H9 (cell line): ENCODE measurements at regions not wholly inside any gene's neighbourhood (a gene's known extent, or its start where the extent isn't known, plus 50 kb on each side); places are given as distances from the start of the nearest gene placed in this dataset.

Source experiments
- DNase-seq: peaks from one replicate; pipeline ENCODE4 v3.0.0-alpha.2; 2017
- H2AFZ ChIP-seq: one replicate; pipeline ENCODE4 v1.6.1; 2013; ENCODE audit warnings: mild to moderate bottlenecking, low read length, control low read depth, moderate library complexity
- H2AK5ac ChIP-seq: 2 replicates; pipeline ENCODE4 v1.6.1; 2013; ENCODE audit warnings: low read length, control low read depth, mixed read lengths; ENCODE audit not compliant: insufficient read length
- H2BK120ac ChIP-seq: one replicate; pipeline ENCODE4 v1.6.1; 2013; ENCODE audit warnings: low read depth, mild to moderate bottlenecking, low read length, control low read depth, inconsistent platforms; ENCODE audit not compliant: poor library complexity, severe bottlenecking
- H2BK12ac ChIP-seq: 2 replicates; pipeline ENCODE4 v1.6.1; 2013; ENCODE audit warnings: low read length, control low read depth, mixed read lengths, low read depth; ENCODE audit not compliant: insufficient read length
- H2BK15ac ChIP-seq: 2 replicates; pipeline ENCODE4 v1.6.1; 2013; ENCODE audit warnings: low read depth, low read length, control low read depth
- H2BK20ac ChIP-seq: one replicate; pipeline ENCODE4 v1.6.1; 2013; ENCODE audit warnings: low read depth, mild to moderate bottlenecking, low read length, control low read depth, inconsistent platforms; ENCODE audit not compliant: poor library complexity, severe bottlenecking
- H2BK5ac ChIP-seq: 2 replicates; pipeline ENCODE4 v1.6.1; 2013; ENCODE audit warnings: low read length, control low read depth, mixed read lengths; ENCODE audit not compliant: insufficient read length
- H3K14ac ChIP-seq: 2 replicates; pipeline ENCODE4 v1.6.1; 2013; ENCODE audit warnings: low read length, control low read depth; ENCODE audit not compliant: insufficient read depth
- H3K18ac ChIP-seq: 2 replicates; pipeline ENCODE4 v1.6.1; 2013; ENCODE audit warnings: low read depth, mild to moderate bottlenecking, mixed read lengths, low read length, control low read depth; ENCODE audit not compliant: insufficient read length
- H3K23ac ChIP-seq: 2 replicates; pipeline ENCODE4 v1.6.1; 2013; ENCODE audit warnings: low read length, control low read depth, mixed read lengths, low read depth; ENCODE audit not compliant: insufficient read length
- H3K23me2 ChIP-seq: 2 replicates; pipeline ENCODE4 v1.6.1; 2013; ENCODE audit warnings: low read depth, mild to moderate bottlenecking, mixed read lengths, low read length, control low read depth; ENCODE audit not compliant: insufficient read length, poor library complexity, severe bottlenecking
- H3K27ac ChIP-seq: 2 replicates; pipeline ENCODE4 v1.5.1; 2013; ENCODE audit warnings: low read length, control low read depth, mixed read lengths, low read depth; ENCODE audit not compliant: insufficient read length
- H3K27me3 ChIP-seq: 2 replicates; pipeline ENCODE4 v1.6.1; 2013; ENCODE audit warnings: low read length, control low read depth, inconsistent platforms; ENCODE audit not compliant: insufficient read depth
- H3K4ac ChIP-seq: 2 replicates; pipeline ENCODE4 v1.6.1; 2013; ENCODE audit warnings: low read depth, mild to moderate bottlenecking, control low read depth, inconsistent platforms, low read length, moderate library complexity
- H3K4me1 ChIP-seq: 2 replicates; pipeline ENCODE4 v1.6.1; 2013; ENCODE audit warnings: low read length, control low read depth, inconsistent platforms; ENCODE audit not compliant: insufficient read depth
- H3K4me2 ChIP-seq: 2 replicates; pipeline ENCODE4 v1.6.1; 2013; ENCODE audit warnings: low read length, control low read depth, mixed read lengths; ENCODE audit not compliant: insufficient read length, insufficient read depth
- H3K56ac ChIP-seq: 2 replicates; pipeline ENCODE4 v1.6.1; 2013; ENCODE audit warnings: low read depth, mild to moderate bottlenecking, mixed read lengths, low read length, control low read depth; ENCODE audit not compliant: insufficient read length
- H3K79me1 ChIP-seq: 2 replicates; pipeline ENCODE4 v1.6.1; 2013; ENCODE audit warnings: low read depth, mild to moderate bottlenecking, moderate library complexity, low read length, control low read depth, inconsistent platforms; ENCODE audit not compliant: insufficient read depth, poor library complexity, severe bottlenecking
- H3K79me2 ChIP-seq: 2 replicates; pipeline ENCODE4 v1.6.1; 2013; ENCODE audit warnings: low read length, control low read depth, inconsistent platforms; ENCODE audit not compliant: insufficient read depth
- H3K9ac ChIP-seq: 2 replicates; pipeline ENCODE4 v1.6.1; 2013; ENCODE audit warnings: low read length, control low read depth, mixed read lengths; ENCODE audit not compliant: insufficient read length; ENCODE audit errors: extremely low read depth
- H3K9me3 ChIP-seq: one replicate; pipeline ENCODE4 v1.6.1; 2013; ENCODE audit warnings: low read depth, low read length, inconsistent platforms; ENCODE audit not compliant: control insufficient read depth
- H3T11ph ChIP-seq: one replicate; pipeline ENCODE4 v1.6.1; 2013; ENCODE audit warnings: mild to moderate bottlenecking, low read length, control low read depth, inconsistent platforms
- H4K20me1 ChIP-seq: one replicate; pipeline ENCODE4 v1.6.1; 2013; ENCODE audit not compliant: control insufficient read depth, insufficient read length, insufficient read depth
- H4K5ac ChIP-seq: 2 replicates; pipeline ENCODE4 v1.6.1; 2013; ENCODE audit warnings: low read depth, mild to moderate bottlenecking, mixed read lengths, low read length, control low read depth; ENCODE audit not compliant: insufficient read length
- H4K8ac ChIP-seq: replicated peaks from 2 replicates; pipeline ENCODE4 v1.6.1; 2013; ENCODE audit warnings: low read length, control low read depth, mixed read lengths, low read depth; ENCODE audit not compliant: insufficient read length
- H4K91ac ChIP-seq: 2 replicates; pipeline ENCODE4 v1.6.1; 2013; ENCODE audit warnings: low read depth, mild to moderate bottlenecking, moderate library complexity, mixed read lengths, low read length, control low read depth; ENCODE audit not compliant: insufficient read length
- H3K27ac Mint-ChIP-seq, 3 experiments: 2 replicates in 2 of 3; 3 replicates in 1 of 3; pipeline ENCODE4 v1.8.0; 2020 to 2021; ENCODE audit warnings: mixed read lengths in 3 of 3, mild to moderate bottlenecking in 1 of 3, moderate library complexity in 1 of 3
- H3K27me3 Mint-ChIP-seq: 2 replicates; pipeline ENCODE4 v1.8.0; 2021; ENCODE audit warnings: low read depth, mild to moderate bottlenecking, moderate library complexity, mixed read lengths
- H3K36me3 Mint-ChIP-seq, 3 experiments: 2 replicates in 2 of 3; 3 replicates in 1 of 3; pipeline ENCODE4 v1.8.0; 2020 to 2021; ENCODE audit warnings: low read depth in 3 of 3, mixed read lengths in 3 of 3; ENCODE audit not compliant: insufficient read depth in 1 of 3
- H3K4me1 Mint-ChIP-seq, 2 experiments: 2 replicates each; pipeline ENCODE4 v1.8.0; 2020; ENCODE audit warnings: mixed read lengths in 2 of 2
- H3K4me3 Mint-ChIP-seq, 2 experiments: 2 replicates in 1 of 2; 3 replicates in 1 of 2; pipeline ENCODE4 v1.8.0; 2020 to 2021; ENCODE audit warnings: mild to moderate bottlenecking in 2 of 2, mixed read lengths in 2 of 2, moderate library complexity in 1 of 2
- H3K9me3 Mint-ChIP-seq, 2 experiments: 2 replicates in 1 of 2; 3 replicates in 1 of 2; pipeline ENCODE4 v1.8.0; 2020; ENCODE audit warnings: mild to moderate bottlenecking in 2 of 2, mixed read lengths in 2 of 2, moderate library complexity in 1 of 2
- CTCF ChIP-seq: fragments of 200-600 bp; sonication (generic); conservative IDR thresholded peaks from 3 replicates; pipeline ENCODE4 v1.8.0; 2021; ENCODE audit warnings: antibody characterized with exemption, mild to moderate bottlenecking

GRCh38 chr7:138245216-138245615, 169.0 kb downstream of the AKR1D1 start:
- Histone ChIP-seq H4K20me1 (no peaks in the 10 kb centered on the region), H3K23me2 (no peaks in the 10 kb centered on the region), H2BK12ac (peak overlapping the region; percentile 76), H4K91ac (peak overlapping the region; percentile 96), H4K5ac (no peak overlapping the region), H3K27ac (peak overlapping the region; percentile 17), H3K79me2 (no peaks in the 10 kb centered on the region), H4K8ac (no peak overlapping the region), H3K23ac (no peak overlapping the region), H2AFZ (no peak overlapping the region), H3K9me3 (no peaks in the 10 kb centered on the region), H3K18ac (peak overlapping the region; percentile 57), H3K56ac (no peak overlapping the region), H2BK120ac (peak overlapping the region; percentile 51), H2AK5ac (peak overlapping the region; percentile 62), H3K79me1 (no peaks in the 10 kb centered on the region), H3K4me2 (no peak overlapping the region), H3K4ac (no peak overlapping the region), H3T11ph (no peak overlapping the region), H2BK15ac (0 out of 2 replicates have a peak overlapping the region, but pooled peaks have one; percentile 52), H3K4me1 (peaks cover 3% of the 10 kb centered on the region; the same call in 1 of the 2 replicates), H3K27me3 (no peaks in the 10 kb centered on the region), H2BK20ac (no peak overlapping the region), H3K9ac (no peak overlapping the region), H3K14ac (peak overlapping the region; percentile 36; the same call in 1 of the 2 replicates), H2BK5ac (peak overlapping the region; percentile 69)
- no peak for DNase-seq
- Mint-ChIP-seq H3K4me3 (no peak overlapping the region), H3K4me1 (peaks cover 52 to 53% of the 10 kb centered on the region in 2 experiments), H3K27ac (peak overlapping the region; percentile 74 to 100 (median 99)), H3K9me3 (peaks cover 2 to 7% of the 10 kb centered on the region in 2 experiments), H3K36me3 (peaks cover 0 to 19% (median 9%) of the 10 kb centered on the region in 3 experiments; a peak in 5 of 7 replicates), H3K27me3 (no peaks in the 10 kb centered on the region)
- TF ChIP-seq CTCF = no peak
